OCI-LY7 (cell line): ENCODE measurements at regions not wholly inside any gene's neighbourhood (a gene's known extent, or its start where the extent isn't known, plus 50 kb on each side); places are given as distances from the start of the nearest gene placed in this dataset.
"Not testable (repeated sequence)": the region's sequence is repeated elsewhere in the genome, so short reads cannot be mapped to it uniquely, and the experiment has no call there.

Source experiments
- BruUV-seq: library from RNA; stranded (reverse); fragments of 400-500 nt; replicated peaks from 2 replicates; lab custom pipeline; 2021; lab: Mats Ljungman, UMichigan
- CTCF ChIA-PET: fragments of 300-600 bp; sonication (Branson Sonifier 250); formaldehyde crosslinking; loops from one replicate; lab custom pipeline; 2022; ENCODE audit warnings: antibody characterized with exemption; ENCODE audit not compliant: unreplicated experiment; lab: Charles Lee
- POLR2A ChIA-PET: fragments of 300-600 bp; sonication (Branson Sonifier 250); formaldehyde crosslinking; loops from one replicate; lab custom pipeline; 2022; ENCODE audit warnings: antibody characterized with exemption; lab: Charles Lee
- DNase-seq: peaks from one replicate; pipeline ENCODE4 v3.0.0-alpha.2; 2015; ENCODE audit warnings: low spot score
- H2AFZ ChIP-seq: fragments of 200-600 bp; sonication (generic), shearing (Covaris generic); 2 replicates; pipeline ENCODE4 v1.6.1; 2014; ENCODE audit warnings: mild to moderate bottlenecking, antibody characterized with exemption, low read length, moderate library complexity
- H3K27ac ChIP-seq: fragments of 200-600 bp; sonication (generic); 2 replicates; pipeline ENCODE4 v1.5.1; 2014; ENCODE audit warnings: mixed run types, low read depth, mild to moderate bottlenecking, moderate library complexity, low read length, inconsistent platforms; ENCODE audit not compliant: poor library complexity, severe bottlenecking
- H3K36me3 ChIP-seq: fragments of 200-600 bp; sonication (generic); 2 replicates; pipeline ENCODE4 v1.6.1; 2014; ENCODE audit warnings: mild to moderate bottlenecking, antibody characterized with exemption, low read length, moderate library complexity, mixed read lengths; ENCODE audit not compliant: insufficient read depth
- H3K4me1 ChIP-seq: fragments of 200-600 bp; sonication (generic); 2 replicates; pipeline ENCODE4 v1.5.1; 2014; ENCODE audit warnings: mild to moderate bottlenecking, low read length; ENCODE audit not compliant: insufficient read depth, poor library complexity, severe bottlenecking
- H3K4me2 ChIP-seq: fragments of 200-600 bp; sonication (generic); 2 replicates; pipeline ENCODE4 v1.6.1; 2014; ENCODE audit warnings: mild to moderate bottlenecking, low read length
- H3K4me3 ChIP-seq: fragments of 200-600 bp; sonication (generic); 2 replicates; pipeline ENCODE4 v1.5.1; 2014; ENCODE audit warnings: mild to moderate bottlenecking, low read depth, low read length; ENCODE audit not compliant: poor library complexity, severe bottlenecking
- H3K79me2 ChIP-seq: fragments of 200-600 bp; sonication (generic); 2 replicates; pipeline ENCODE4 v1.6.1; 2016; ENCODE audit warnings: low read depth, mild to moderate bottlenecking, low read length, moderate library complexity, mixed read lengths; ENCODE audit not compliant: insufficient read depth
- H3K9me2 ChIP-seq: fragments of 200-600 bp; sonication (generic); 2 replicates; pipeline ENCODE4 v1.6.1; 2016; ENCODE audit warnings: mild to moderate bottlenecking, low read length, mixed read lengths; ENCODE audit not compliant: insufficient read depth
- H3K9me3 ChIP-seq: fragments of 200-600 bp; sonication (generic); 2 replicates; pipeline ENCODE4 v1.6.1; 2014; ENCODE audit warnings: mild to moderate bottlenecking, mixed run types, low read length, mixed read lengths
- H4K20me1 ChIP-seq: fragments of 200-600 bp; sonication (generic); 2 replicates; pipeline ENCODE4 v1.6.1; 2014; ENCODE audit warnings: mild to moderate bottlenecking, antibody characterized with exemption, low read length, moderate library complexity, mixed read lengths; ENCODE audit not compliant: insufficient read depth
- CTCF ChIP-seq: fragments of 200-600 bp; sonication (generic); conservative IDR thresholded peaks from 2 replicates; pipeline ENCODE4 v1.5.1; 2014; ENCODE audit warnings: mild to moderate bottlenecking, antibody characterized with exemption, low read length, moderate library complexity, mixed read lengths
- EZH2phosphoT487 ChIP-seq: fragments of 200-600 bp; sonication (generic); IDR thresholded peaks from 2 replicates; pipeline ENCODE4 v1.6.1; 2018; ENCODE audit warnings: low read depth, borderline replicate concordance, mild to moderate bottlenecking, mixed run types, antibody characterized with exemption, low read length, moderate library complexity, mixed read lengths
- intact Hi-C: fragments of 100-400 bp; cut with micrococcal nuclease; formaldehyde crosslinking; loops from one replicate; pipeline ENCODE4 v1.10.0; 2022; ENCODE audit not compliant: unreplicated experiment

GRCh38 chr14:45946251-45946650 is 693.2 kb upstream of the MIS18BP1 start:
- intact Hi-C loops, result no loop called here
- POLR2A ChIA-PET, result no interaction called here
- Histone ChIP-seq H3K36me3 (no peaks in the 10 kb centered on the region), H3K79me2 (no peaks in the 10 kb centered on the region), H3K4me3 (no peak overlapping the region), H3K4me2 (no peak overlapping the region), H3K4me1 (no peaks in the 10 kb centered on the region), H2AFZ (no peak overlapping the region), H3K9me2 (no peaks in the 10 kb centered on the region), H4K20me1 (no peaks in the 10 kb centered on the region), H3K9me3 (no peaks in the 10 kb centered on the region), H3K27ac (no peak overlapping the region)
- BruUV-seq, result no TSS peak
- CTCF ChIA-PET, result no interaction called here
- no peak for DNase-seq
- TF ChIP-seq EZH2phosphoT487 (no peak), CTCF (no peak)

DNA sequence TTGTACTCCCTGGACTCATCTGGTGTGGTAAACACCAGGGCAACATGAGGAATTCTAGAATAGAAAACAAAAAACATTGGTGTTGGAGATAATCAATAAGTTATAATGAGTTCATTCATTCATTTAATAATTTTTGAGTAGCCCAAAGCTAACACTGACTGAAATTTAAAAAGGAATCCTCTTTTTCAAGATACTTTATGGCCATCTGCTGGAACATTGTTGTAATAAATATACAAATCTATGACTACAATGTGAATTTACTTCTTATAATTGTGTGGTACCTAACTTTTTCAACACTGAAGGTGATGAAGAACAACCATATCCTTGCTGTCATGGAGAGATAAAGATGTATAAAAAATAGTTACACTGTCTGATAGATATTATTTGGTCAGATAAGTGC is 687.3 kb upstream of the MIS18BP1 start:
- Histone ChIP-seq H4K20me1 (no peaks in the 10 kb centered on the region), H3K4me2 (no peak overlapping the region), H3K9me3 (no peaks in the 10 kb centered on the region), H3K4me1 (no peaks in the 10 kb centered on the region), H3K79me2 (no peaks in the 10 kb centered on the region), H2AFZ (no peak overlapping the region), H3K4me3 (no peak overlapping the region), H3K36me3 (no peaks in the 10 kb centered on the region), H3K9me2 (no peaks in the 10 kb centered on the region), H3K27ac (no peak overlapping the region)
- no peak for DNase-seq
- no peak for TF ChIP-seq EZH2phosphoT487
- TF ChIP-seq CTCF, result no peak
- ChIA-PET POLR2A (no interaction called here), CTCF (no interaction called here)
- intact Hi-C loops, result no loop called here
- BruUV-seq, result no TSS peak

DNA sequence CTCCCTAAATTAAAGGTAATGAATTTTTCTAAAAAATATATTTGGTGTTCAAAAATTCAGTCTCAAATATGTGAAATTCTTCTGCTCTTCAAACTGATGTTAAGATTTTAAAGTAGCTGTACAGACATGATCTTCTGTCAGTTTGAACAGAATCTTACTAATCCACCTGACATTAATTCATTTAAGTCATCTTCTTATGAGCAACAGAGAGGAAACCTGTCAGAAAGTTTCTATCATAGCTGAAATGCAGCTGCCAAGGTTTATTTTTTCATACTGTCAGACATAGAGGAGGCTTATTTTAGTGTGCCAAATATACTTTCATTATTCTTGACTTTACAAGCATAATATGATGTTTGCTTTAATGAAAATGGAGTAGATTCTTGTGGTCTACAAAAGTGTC is 686.6 kb upstream of the MIS18BP1 start:
- intact Hi-C loops, result no loop called here
- CTCF ChIA-PET, result no interaction called here
- Histone ChIP-seq H3K4me3 (no peak overlapping the region), H3K36me3 (no peaks in the 10 kb centered on the region), H3K4me1 (no peaks in the 10 kb centered on the region), H3K9me2 (no peaks in the 10 kb centered on the region), H3K4me2 (no peak overlapping the region), H4K20me1 (no peaks in the 10 kb centered on the region), H3K9me3 (no peaks in the 10 kb centered on the region), H2AFZ (no peak overlapping the region), H3K27ac (no peak overlapping the region), H3K79me2 (no peaks in the 10 kb centered on the region)
- BruUV-seq, result no TSS peak
- DNase-seq, result no peak
- no peak for TF ChIP-seq EZH2phosphoT487
- TF ChIP-seq CTCF, result no peak
- POLR2A ChIA-PET, result interaction anchor here (0.7 kb wide), 1 partner anchor 9 kb away, joined by 3 read pairs; no protein-coding TSS in a partner anchor

- H3K4me3 ChIP-seq, H3K9me2 ChIP-seq, BruUV-seq, H3K4me1 ChIP-seq, H4K20me1 ChIP-seq, H3K4me2 ChIP-seq, intact Hi-C loops, H2AFZ ChIP-seq, H3K79me2 ChIP-seq, H3K27ac ChIP-seq, H3K36me3 ChIP-seq, DNase-seq, CTCF ChIA-PET, H3K9me3 ChIP-seq: not testable (repeated sequence)
- POLR2A ChIA-PET, result interaction anchor here (1.2 kb wide), 1 partner anchor 33 kb away, joined by 4 read pairs; no protein-coding TSS in a partner anchor
These were observed 667.0 kb upstream of the MIS18BP1 start for GRCh38 chr14:45919995-45920394.
